ENCODE measurements at regions not wholly inside any gene's neighbourhood (a gene's known extent, or its start where the extent isn't known, plus 50 kb on each side); places are given as distances from the start of the nearest gene placed in this dataset.
"Not testable (repeated sequence)": the region's sequence is repeated elsewhere in the genome, so short reads cannot be mapped to it uniquely, and the experiment has no call there.

GRCh38 chr4:164571593-164572390 lies 182.1 kb upstream of the SMIM31 start:
- H3K36me3 Mint-ChIP-seq, result no peaks in the 10 kb centered on the region
- H3K4me3 Mint-ChIP-seq, result no peak overlapping the region
- H3K9me3 Mint-ChIP-seq, result peaks cover 13% of the 10 kb centered on the region
- no peak for DNase-seq
- no peak overlapping the region for H3K27ac Mint-ChIP-seq
- CTCF ChIA-PET, result no interaction called here
- no peaks in the 10 kb centered on the region for H3K27me3 Mint-ChIP-seq
- no peaks in the 10 kb centered on the region for H3K4me1 Mint-ChIP-seq (ENCODE audit: low read depth)
- POLR2A ChIA-PET, result no interaction called here
- intact Hi-C loops (cut with micrococcal nuclease), result no loop called here

- Mint-ChIP-seq H3K4me1 (ENCODE audit: low read depth) (no peaks in the 10 kb centered on the region), H3K9me3 (peaks cover 8% of the 10 kb centered on the region), H3K36me3 (no peaks in the 10 kb centered on the region), H3K27me3 (no peaks in the 10 kb centered on the region), H3K27ac (no peak overlapping the region), H3K4me3 (no peak overlapping the region)
- no peak for DNase-seq
- CTCF ChIA-PET, result no interaction called here
- POLR2A ChIA-PET, result no interaction called here
- intact Hi-C loops (cut with micrococcal nuclease), result no loop called here
Observed at GRCh38 chr4:164572877-164573279, 181.1 kb upstream of the SMIM31 start.

GRCh38 chr4:164575861-164576260 lies 178.1 kb upstream of the SMIM31 start:
- H3K4me3 Mint-ChIP-seq, result no peak overlapping the region
- no peaks in the 10 kb centered on the region for H3K4me1 Mint-ChIP-seq (ENCODE audit: low read depth)
- CTCF ChIA-PET, result no interaction called here
- H3K9me3 Mint-ChIP-seq, result peaks cover 5% of the 10 kb centered on the region
- intact Hi-C loops (cut with micrococcal nuclease), result no loop called here
- POLR2A ChIA-PET, result no interaction called here
- H3K36me3 Mint-ChIP-seq, result no peaks in the 10 kb centered on the region
- no peak overlapping the region for H3K27ac Mint-ChIP-seq
- no peak for DNase-seq
- no peaks in the 10 kb centered on the region for H3K27me3 Mint-ChIP-seq

GRCh38 chr4:164579270-164579942 lies 174.5 kb upstream of the SMIM31 start:
- Mint-ChIP-seq H3K27ac (no peak overlapping the region), H3K4me1 (ENCODE audit: low read depth) (no peaks in the 10 kb centered on the region), H3K27me3 (no peaks in the 10 kb centered on the region), H3K9me3 (peaks cover 3% of the 10 kb centered on the region), H3K36me3 (no peaks in the 10 kb centered on the region), H3K4me3 (no peak overlapping the region)
- ChIA-PET CTCF (no interaction called here), POLR2A (no interaction called here)
- intact Hi-C loops (cut with micrococcal nuclease), result no loop called here
- no peak for DNase-seq

- ChIA-PET CTCF (no interaction called here), POLR2A (no interaction called here)
- Mint-ChIP-seq H3K36me3 (no peaks in the 10 kb centered on the region), H3K4me3 (no peak overlapping the region), H3K9me3 (no peaks in the 10 kb centered on the region), H3K4me1 (ENCODE audit: low read depth) (no peaks in the 10 kb centered on the region), H3K27me3 (no peaks in the 10 kb centered on the region), H3K27ac (no peak overlapping the region)
- intact Hi-C loops (cut with micrococcal nuclease), result no loop called here
- DNase-seq, result no peak
Observed at GRCh38 chr4:164591666-164592065, 162.3 kb upstream of the SMIM31 start.

GRCh38 chr4:164595751-164596150 lies 158.2 kb upstream of the SMIM31 start:
- H3K4me3 Mint-ChIP-seq, result no peak overlapping the region
- H3K36me3 Mint-ChIP-seq, result no peaks in the 10 kb centered on the region
- DNase-seq, result no peak
- H3K27ac Mint-ChIP-seq, result no peak overlapping the region
- POLR2A ChIA-PET, result no interaction called here
- CTCF ChIA-PET, result no interaction called here
- no peaks in the 10 kb centered on the region for H3K4me1 Mint-ChIP-seq (ENCODE audit: low read depth)
- intact Hi-C loops (cut with micrococcal nuclease), result no loop called here
- H3K27me3 Mint-ChIP-seq, result no peaks in the 10 kb centered on the region
- H3K9me3 Mint-ChIP-seq, result no peaks in the 10 kb centered on the region

GRCh38 chr4:164596318-164596878 lies 157.5 kb upstream of the SMIM31 start:
- Mint-ChIP-seq H3K27me3 (no peaks in the 10 kb centered on the region), H3K9me3 (peaks cover 2% of the 10 kb centered on the region), H3K4me3 (no peak overlapping the region), H3K4me1 (ENCODE audit: low read depth) (no peaks in the 10 kb centered on the region), H3K27ac (no peak overlapping the region), H3K36me3 (no peaks in the 10 kb centered on the region)
- ChIA-PET POLR2A (no interaction called here), CTCF (no interaction called here)
- DNase-seq, result no peak
- intact Hi-C loops (cut with micrococcal nuclease), result no loop called here

GRCh38 chr4:164596927-164597326 lies 157.0 kb upstream of the SMIM31 start:
- Mint-ChIP-seq H3K4me1 (ENCODE audit: low read depth) (no peaks in the 10 kb centered on the region), H3K27me3 (no peaks in the 10 kb centered on the region), H3K4me3 (no peak overlapping the region), H3K27ac (no peak overlapping the region), H3K9me3 (peaks cover 6% of the 10 kb centered on the region), H3K36me3 (no peaks in the 10 kb centered on the region)
- DNase-seq, result no peak
- POLR2A ChIA-PET, result no interaction called here
- CTCF ChIA-PET, result no interaction called here
- intact Hi-C loops (cut with micrococcal nuclease), result no loop called here

GRCh38 chr4:164601653-164602052 lies 152.3 kb upstream of the SMIM31 start:
- ChIA-PET CTCF (no interaction called here), POLR2A (no interaction called here)
- Mint-ChIP-seq H3K4me1 (ENCODE audit: low read depth) (no peaks in the 10 kb centered on the region), H3K4me3 (no peak overlapping the region), H3K36me3 (no peaks in the 10 kb centered on the region), H3K27me3 (no peaks in the 10 kb centered on the region), H3K9me3 (peaks cover 10% of the 10 kb centered on the region), H3K27ac (no peak overlapping the region)
- intact Hi-C loops (cut with micrococcal nuclease), result no loop called here
- DNase-seq, result no peak

- POLR2A ChIA-PET; intact Hi-C loops (cut with micrococcal nuclease); H3K36me3 Mint-ChIP-seq; H3K4me3 Mint-ChIP-seq; H3K27ac Mint-ChIP-seq; H3K4me1 Mint-ChIP-seq (ENCODE audit: low read depth); H3K9me3 Mint-ChIP-seq; H3K27me3 Mint-ChIP-seq; DNase-seq: not testable (repeated sequence)
- CTCF ChIA-PET, result interaction anchor here (0.8 kb wide), 1 partner anchor 24 kb away, joined by 3 read pairs; no protein-coding TSS in a partner anchor
Observed at GRCh38 chr4:164605791-164606190, 148.1 kb upstream of the SMIM31 start.

- Mint-ChIP-seq H3K36me3 (no peaks in the 10 kb centered on the region), H3K4me3 (no peak overlapping the region), H3K27me3 (no peaks in the 10 kb centered on the region), H3K4me1 (ENCODE audit: low read depth) (no peaks in the 10 kb centered on the region), H3K27ac (no peak overlapping the region), H3K9me3 (peaks cover 8% of the 10 kb centered on the region)
- CTCF ChIA-PET, result no interaction called here
- POLR2A ChIA-PET, result no interaction called here
- intact Hi-C loops (cut with micrococcal nuclease), result no loop called here
- no peak for DNase-seq
Observed at GRCh38 chr4:164606478-164606877, 147.5 kb upstream of the SMIM31 start.

- no peak overlapping the region for H3K27ac Mint-ChIP-seq
- no peaks in the 10 kb centered on the region for H3K4me1 Mint-ChIP-seq (ENCODE audit: low read depth)
- ChIA-PET POLR2A (no interaction called here), CTCF (no interaction called here)
- no peaks in the 10 kb centered on the region for H3K9me3 Mint-ChIP-seq
- H3K4me3 Mint-ChIP-seq, result no peak overlapping the region
- no peaks in the 10 kb centered on the region for H3K27me3 Mint-ChIP-seq
- intact Hi-C loops (cut with micrococcal nuclease), result no loop called here
- no peak for DNase-seq
- H3K36me3 Mint-ChIP-seq, result no peaks in the 10 kb centered on the region
Observed at GRCh38 chr4:164613256-164613655, 140.7 kb upstream of the SMIM31 start.

- no peak overlapping the region for H3K27ac Mint-ChIP-seq
- no peaks in the 10 kb centered on the region for H3K4me1 Mint-ChIP-seq (ENCODE audit: low read depth)
- DNase-seq, result no peak
- intact Hi-C loops (cut with micrococcal nuclease), result no loop called here
- ChIA-PET CTCF (no interaction called here), POLR2A (no interaction called here)
- no peaks in the 10 kb centered on the region for H3K27me3 Mint-ChIP-seq
- H3K9me3 Mint-ChIP-seq, result no peaks in the 10 kb centered on the region
- no peak overlapping the region for H3K4me3 Mint-ChIP-seq
- no peaks in the 10 kb centered on the region for H3K36me3 Mint-ChIP-seq
Observed at GRCh38 chr4:164613792-164614191, 140.1 kb upstream of the SMIM31 start.

Measured in activated CD4-positive, alpha-beta memory T cell treated with anti-CD3 and anti-CD28 coated beads for 36 hours (primary cell).